Adipocyte (in vitro differentiated cells): ENCODE measurements at regions not wholly inside any gene's neighbourhood (a gene's known extent, or its start where the extent isn't known, plus 50 kb on each side); places are given as distances from the start of the nearest gene placed in this dataset.

Experiments
- DNase-seq: peaks from one replicate; pipeline ENCODE4 v3.0.0-alpha.2; 2015; ENCODE audit warnings: low read depth
- H3K27me3 ChIP-seq: replicated peaks from 2 replicates; pipeline ENCODE4 v1.7.0; 2013; ENCODE audit warnings: mild to moderate bottlenecking, low read length, moderate library complexity; ENCODE audit not compliant: control insufficient read depth, insufficient read depth
- H3K36me3 ChIP-seq: 2 replicates; pipeline ENCODE4 v1.7.0; 2013; ENCODE audit warnings: low read length, mild to moderate bottlenecking, moderate library complexity; ENCODE audit not compliant: control insufficient read depth, insufficient read depth, severe bottlenecking
- H3K4me1 ChIP-seq: 2 replicates; pipeline ENCODE4 v1.7.0; 2013; ENCODE audit warnings: mild to moderate bottlenecking, low read length, moderate library complexity; ENCODE audit not compliant: control insufficient read depth, insufficient read depth
- H3K4me3 ChIP-seq: 2 replicates; pipeline ENCODE4 v1.7.0; 2013; ENCODE audit warnings: mild to moderate bottlenecking, low read length, moderate library complexity
- H3K9ac ChIP-seq: 2 replicates; pipeline ENCODE4 v1.7.0; 2013; ENCODE audit warnings: mild to moderate bottlenecking, low read length, moderate library complexity
- H3K9me3 ChIP-seq: 2 replicates; pipeline ENCODE4 v1.7.0; 2013; ENCODE audit warnings: mild to moderate bottlenecking, low read length, moderate library complexity; ENCODE audit not compliant: control insufficient read depth

GRCh38 chr5:120240706-120241105 is 223.4 kb upstream of the PRR16 start:
- no peaks in the 10 kb centered on the region for H3K9me3 ChIP-seq

DNA sequence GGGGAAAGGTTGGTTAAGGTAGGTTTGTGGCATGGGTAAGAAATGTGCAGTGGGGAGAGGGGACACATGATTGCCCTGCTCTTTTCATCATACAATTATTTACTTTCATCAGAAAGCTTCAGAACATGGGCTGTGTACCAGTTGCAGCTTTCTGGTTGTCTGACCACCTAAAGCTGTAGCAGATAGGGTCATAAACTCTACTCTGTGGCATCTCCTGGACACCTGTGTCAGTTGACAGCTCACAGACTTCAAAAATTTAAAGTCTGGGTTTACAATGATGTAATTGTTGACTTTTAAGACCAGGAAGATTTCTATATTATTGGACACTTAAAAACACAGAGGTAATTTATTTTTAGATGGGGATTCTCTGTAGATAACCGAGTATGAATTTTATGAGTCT is 222.7 kb upstream of the PRR16 start:
- Histone ChIP-seq H3K9ac (no peak overlapping the region), H3K36me3 (no peaks in the 10 kb centered on the region), H3K4me3 (no peak overlapping the region), H3K4me1 (peaks cover 3% of the 10 kb centered on the region), H3K27me3 (no peaks in the 10 kb centered on the region), H3K9me3 (no peaks in the 10 kb centered on the region)
- no peak for DNase-seq

More at GRCh38 chr5:120240706-120241105, 223.4 kb upstream of the PRR16 start:
- Histone ChIP-seq H3K4me1 (peaks cover 6% of the 10 kb centered on the region), H3K4me3 (no peak overlapping the region), H3K27me3 (no peaks in the 10 kb centered on the region), H3K36me3 (no peaks in the 10 kb centered on the region), H3K9ac (no peak overlapping the region)
- DNase-seq = peak; percentile 28

GRCh38 chr5:120251898-120252297 is 212.2 kb upstream of the PRR16 start:
- Histone ChIP-seq H3K9me3 (no peaks in the 10 kb centered on the region), H3K36me3 (no peaks in the 10 kb centered on the region), H3K4me3 (no peak overlapping the region), H3K4me1 (no peaks in the 10 kb centered on the region), H3K27me3 (no peaks in the 10 kb centered on the region), H3K9ac (no peak overlapping the region)
- DNase-seq = no peak

DNA sequence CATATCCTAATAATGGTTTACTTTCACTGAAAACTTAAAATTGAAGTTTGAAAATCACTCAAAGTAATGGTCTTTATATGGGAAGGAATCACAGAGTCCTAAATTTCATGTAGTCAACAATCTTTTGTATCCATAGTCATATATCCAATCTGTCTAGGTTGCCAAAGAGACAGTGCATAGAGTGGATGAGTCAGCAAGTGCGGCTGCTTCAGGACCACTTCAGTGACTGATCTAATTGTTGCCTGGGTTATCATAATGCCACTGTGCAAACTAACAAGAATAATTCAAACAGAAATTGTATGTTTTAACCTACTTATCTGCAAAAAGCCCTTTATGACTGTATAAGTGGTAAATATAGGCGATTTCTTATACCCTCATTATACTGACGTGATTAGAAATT is 211.3 kb upstream of the PRR16 start:
- H3K4me1 ChIP-seq = peaks cover 2% of the 10 kb centered on the region
- H3K36me3 ChIP-seq = no peaks in the 10 kb centered on the region
- H3K9ac ChIP-seq = no peak overlapping the region
- no peak for DNase-seq
- H3K27me3 ChIP-seq = no peaks in the 10 kb centered on the region
- no peaks in the 10 kb centered on the region for H3K9me3 ChIP-seq
- no peak overlapping the region for H3K4me3 ChIP-seq

DNA sequence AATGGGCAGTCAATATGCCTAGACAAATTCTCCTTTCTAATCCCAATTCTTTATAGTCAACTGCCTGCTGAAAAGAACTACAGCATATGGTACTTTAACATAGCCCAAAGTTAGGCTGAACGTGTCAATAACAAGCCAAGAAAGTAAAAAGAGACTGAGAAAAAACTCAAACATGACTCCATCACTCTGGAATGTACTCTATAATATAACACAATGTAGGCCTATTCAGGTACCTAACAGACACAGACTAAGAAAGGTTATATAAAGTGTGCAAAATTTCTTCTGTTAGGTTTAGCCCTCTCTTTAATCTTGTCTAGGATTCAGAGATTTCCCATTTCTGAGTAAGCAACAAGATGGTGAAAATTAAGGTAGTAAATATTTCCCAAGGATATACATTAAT is 209.7 kb upstream of the PRR16 start:
- peaks cover 10% of the 10 kb centered on the region for H3K4me1 ChIP-seq
- no peak overlapping the region for H3K9ac ChIP-seq
- DNase-seq = no peak
- no peak overlapping the region for H3K4me3 ChIP-seq
- no peaks in the 10 kb centered on the region for H3K27me3 ChIP-seq
- H3K36me3 ChIP-seq = no peaks in the 10 kb centered on the region
- no peaks in the 10 kb centered on the region for H3K9me3 ChIP-seq

DNA sequence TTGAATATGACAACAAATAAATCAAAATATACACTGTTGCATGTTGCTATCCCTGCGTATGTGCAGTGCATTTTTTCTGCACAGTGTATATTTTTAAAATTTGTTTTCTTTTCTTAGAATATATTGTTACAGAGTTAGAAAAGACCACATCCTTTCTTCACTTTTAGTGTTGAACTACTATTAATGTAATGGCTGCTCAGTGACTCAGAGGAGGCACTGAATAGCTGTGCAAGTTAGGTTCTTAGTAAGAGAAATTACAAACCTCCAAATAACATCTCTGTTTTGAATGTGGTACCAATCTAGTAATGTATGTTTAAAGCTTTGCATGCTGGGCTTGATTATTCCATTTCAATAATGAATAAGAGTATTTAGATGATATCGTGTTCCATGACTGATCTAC is 208.9 kb upstream of the PRR16 start:
- no peak for DNase-seq
- H3K4me3 ChIP-seq = no peak overlapping the region
- H3K9ac ChIP-seq = no peak overlapping the region

GRCh38 chr5:120256376-120256775 is 207.7 kb upstream of the PRR16 start:
- Histone ChIP-seq H3K9ac (no peak overlapping the region), H3K9me3 (no peaks in the 10 kb centered on the region), H3K27me3 (no peaks in the 10 kb centered on the region), H3K36me3 (no peaks in the 10 kb centered on the region), H3K4me1 (peaks cover 10% of the 10 kb centered on the region), H3K4me3 (no peak overlapping the region)
- DNase-seq = no peak

More for the DNA sequence above, 208.9 kb upstream of the PRR16 start:
- peaks cover 10% of the 10 kb centered on the region for H3K4me1 ChIP-seq
- no peaks in the 10 kb centered on the region for H3K36me3 ChIP-seq
- H3K27me3 ChIP-seq = no peaks in the 10 kb centered on the region
- H3K9me3 ChIP-seq = no peaks in the 10 kb centered on the region

GRCh38 chr5:120257358-120257971 is 206.6 kb upstream of the PRR16 start:
- Histone ChIP-seq H3K4me3 (peak overlapping the region; percentile 51), H3K4me1 (peaks cover 10% of the 10 kb centered on the region), H3K9me3 (no peaks in the 10 kb centered on the region), H3K36me3 (no peaks in the 10 kb centered on the region), H3K9ac (peak overlapping the region; percentile 16), H3K27me3 (no peaks in the 10 kb centered on the region)
- DNase-seq = no peak

- H3K4me1 ChIP-seq = peaks cover 10% of the 10 kb centered on the region
- DNase-seq = peak; percentile 16
- no peaks in the 10 kb centered on the region for H3K9me3 ChIP-seq
- peak overlapping the region; percentile 16 for H3K9ac ChIP-seq
- H3K4me3 ChIP-seq = peak overlapping the region; percentile 51
- H3K36me3 ChIP-seq = no peaks in the 10 kb centered on the region
- H3K27me3 ChIP-seq = no peaks in the 10 kb centered on the region
Observed at GRCh38 chr5:120258123-120258522, 206.0 kb upstream of the PRR16 start.

- H3K9ac ChIP-seq = no peak overlapping the region
- no peak for DNase-seq
Observed at GRCh38 chr5:120260651-120261050, 203.4 kb upstream of the PRR16 start.

GRCh38 chr5:120270498-120270897 is 193.6 kb upstream of the PRR16 start:
- Histone ChIP-seq H3K9me3 (peaks cover 6% of the 10 kb centered on the region), H3K36me3 (no peaks in the 10 kb centered on the region), H3K27me3 (no peaks in the 10 kb centered on the region), H3K9ac (no peak overlapping the region), H3K4me3 (no peak overlapping the region), H3K4me1 (peaks cover 3% of the 10 kb centered on the region)
- no peak for DNase-seq

More at GRCh38 chr5:120260651-120261050, 203.4 kb upstream of the PRR16 start:
- Histone ChIP-seq H3K9me3 (no peaks in the 10 kb centered on the region), H3K4me1 (peaks cover 10% of the 10 kb centered on the region), H3K27me3 (no peaks in the 10 kb centered on the region), H3K4me3 (no peak overlapping the region), H3K36me3 (no peaks in the 10 kb centered on the region)

DNA sequence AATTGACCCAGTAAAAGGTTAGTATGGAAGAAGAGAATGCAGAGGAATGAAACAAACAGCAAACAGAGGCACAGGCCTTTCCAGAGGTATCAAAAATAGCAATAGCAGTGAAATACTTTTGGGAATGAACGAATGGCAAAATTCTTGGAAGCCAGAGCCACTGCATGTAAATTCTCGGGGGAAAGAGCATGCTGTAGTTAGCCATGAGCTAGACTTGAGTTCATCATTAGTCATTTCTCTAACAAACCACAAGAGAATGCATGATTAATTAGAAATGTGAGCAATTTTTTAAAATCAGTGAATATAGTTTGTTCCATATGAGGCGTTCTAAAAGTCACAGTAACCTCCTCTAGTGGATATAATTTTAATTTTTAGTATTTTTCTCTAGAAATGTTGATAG is 170.3 kb upstream of the PRR16 start:
- Histone ChIP-seq H3K9ac (peak overlapping the region; percentile 68), H3K27me3 (no peaks in the 10 kb centered on the region), H3K36me3 (no peaks in the 10 kb centered on the region), H3K4me1 (peaks cover 39% of the 10 kb centered on the region), H3K9me3 (no peaks in the 10 kb centered on the region), H3K4me3 (peak overlapping the region; percentile 30)
- peak; percentile 80 for DNase-seq
